ENCODE measurements at regions not wholly inside any gene's neighbourhood (a gene's known extent, or its start where the extent isn't known, plus 50 kb on each side); places are given as distances from the start of the nearest gene placed in this dataset.

DNA sequence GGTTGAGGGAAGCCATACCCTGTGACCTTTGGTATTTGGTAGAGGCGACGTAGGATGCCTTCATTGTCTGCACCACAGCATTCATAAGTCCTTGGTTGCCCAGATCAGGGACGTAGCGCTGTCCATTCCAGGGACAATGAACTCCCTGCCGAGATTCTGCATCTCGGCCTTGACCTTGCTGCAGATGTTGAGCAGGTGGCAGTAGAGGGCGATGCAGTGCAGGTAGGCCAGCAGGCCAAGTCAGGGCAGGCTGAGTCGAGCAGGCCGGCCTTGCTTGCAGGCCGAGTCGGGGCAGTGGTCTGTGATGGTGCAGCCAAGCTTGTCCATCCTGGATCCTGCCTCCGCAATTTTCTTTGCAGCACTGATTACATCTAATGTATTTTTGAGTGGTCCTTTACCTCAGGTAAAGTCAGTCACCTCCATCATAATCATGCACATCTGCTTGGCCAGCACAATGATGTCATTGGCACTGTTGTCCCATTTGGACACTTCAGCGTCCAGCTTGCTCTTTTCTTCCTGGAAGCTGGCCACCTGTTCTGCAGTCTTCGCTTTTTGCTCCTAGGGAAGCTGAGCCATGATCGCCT, 93.4 kb upstream of the CCDC112 start:
- no peak for TF ChIP-seq GATAD2A (CRISPR knock-in tag; IDR thresholded peaks at IDR 0.05)
- TF ChIP-seq, protein P1, sequence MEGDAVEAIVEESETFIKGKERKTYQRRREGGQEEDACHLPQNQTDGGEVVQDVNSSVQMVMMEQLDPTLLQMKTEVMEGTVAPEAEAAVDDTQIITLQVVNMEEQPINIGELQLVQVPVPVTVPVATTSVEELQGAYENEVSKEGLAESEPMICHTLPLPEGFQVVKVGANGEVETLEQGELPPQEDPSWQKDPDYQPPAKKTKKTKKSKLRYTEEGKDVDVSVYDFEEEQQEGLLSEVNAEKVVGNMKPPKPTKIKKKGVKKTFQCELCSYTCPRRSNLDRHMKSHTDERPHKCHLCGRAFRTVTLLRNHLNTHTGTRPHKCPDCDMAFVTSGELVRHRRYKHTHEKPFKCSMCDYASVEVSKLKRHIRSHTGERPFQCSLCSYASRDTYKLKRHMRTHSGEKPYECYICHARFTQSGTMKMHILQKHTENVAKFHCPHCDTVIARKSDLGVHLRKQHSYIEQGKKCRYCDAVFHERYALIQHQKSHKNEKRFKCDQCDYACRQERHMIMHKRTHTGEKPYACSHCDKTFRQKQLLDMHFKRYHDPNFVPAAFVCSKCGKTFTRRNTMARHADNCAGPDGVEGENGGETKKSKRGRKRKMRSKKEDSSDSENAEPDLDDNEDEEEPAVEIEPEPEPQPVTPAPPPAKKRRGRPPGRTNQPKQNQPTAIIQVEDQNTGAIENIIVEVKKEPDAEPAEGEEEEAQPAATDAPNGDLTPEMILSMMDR (CRISPR knock-in tag; IDR thresholded peaks at IDR 0.05), result peak; percentile 54
- 0 out of 2 replicates have a peak, but pooled peaks have one; percentile 23 for TF ChIP-seq ATF7 (IDR thresholded peaks at IDR 0.05)
- no peak for TF ChIP-seq ATF7 (CRISPR knock-in tag; IDR thresholded peaks at IDR 0.05)
- no peak for TF ChIP-seq ZNF350 (CRISPR knock-in tag; IDR thresholded peaks at IDR 0.05; ENCODE audit: borderline replicate concordance, low read depth)
- TF ChIP-seq SMC3 (IDR thresholded peaks at IDR 0.05; ENCODE audit: low read length), result no peak
- TF ChIP-seq HOXA7 (CRISPR knock-in tag; IDR thresholded peaks at IDR 0.05), result no peak
- TF ChIP-seq RFX3 (CRISPR knock-in tag; IDR thresholded peaks at IDR 0.05), result no peak
- no peak for TF ChIP-seq POLR2A (IDR thresholded peaks at IDR 0.05; ENCODE audit: insufficient read depth in 1 of 2, low read depth in 2 of 2, low read length in 2 of 2)
- no peak for TF ChIP-seq NFYB (CRISPR knock-in tag; IDR thresholded peaks at IDR 0.05)
- TF ChIP-seq, protein P2, sequence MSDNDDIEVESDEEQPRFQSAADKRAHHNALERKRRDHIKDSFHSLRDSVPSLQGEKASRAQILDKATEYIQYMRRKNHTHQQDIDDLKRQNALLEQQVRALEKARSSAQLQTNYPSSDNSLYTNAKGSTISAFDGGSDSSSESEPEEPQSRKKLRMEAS (IDR thresholded peaks at IDR 0.05), result no peak
- no peak for TF ChIP-seq FOXA1 (IDR thresholded peaks at IDR 0.05)
- TF ChIP-seq FOXA1 (CRISPR knock-in tag; IDR thresholded peaks at IDR 0.05), result no peak
- no peak for TF ChIP-seq THYN1 (CRISPR knock-in tag; IDR thresholded peaks at IDR 0.05; ENCODE audit: borderline replicate concordance, low read depth)
- no peak for TF ChIP-seq WIZ (CRISPR knock-in tag; IDR thresholded peaks at IDR 0.05)
